ENCODE measurements at regions not wholly inside any gene's neighbourhood (a gene's known extent, or its start where the extent isn't known, plus 50 kb on each side); places are given as distances from the start of the nearest gene placed in this dataset.
A peak's percentile ranks its signal among the peaks of the same experiment; 100 is the strongest.
"Not testable (repeated sequence)": the region's sequence is repeated elsewhere in the genome, so short reads cannot be mapped to it uniquely, and the experiment has no call there.

GRCh38 chr12:93081810-93082165 is 152.7 kb upstream of the EEA1 start:
- DNase-seq, result no peak

- no peak for DNase-seq
Observed at GRCh38 chr12:93085383-93086287, 156.5 kb upstream of the EEA1 start.

- DNase-seq, result no peak
Observed at GRCh38 chr12:93086288-93086727, 157.2 kb upstream of the EEA1 start.

GRCh38 chr12:93087840-93088610 is 158.9 kb upstream of the EEA1 start:
- no peak for DNase-seq

- DNase-seq, result no peak
Observed at GRCh38 chr12:93089805-93090569, 160.9 kb upstream of the EEA1 start.

- no peak for DNase-seq
Observed at GRCh38 chr12:93090731-93091172, 161.7 kb upstream of the EEA1 start.

- no peak for DNase-seq
Observed at GRCh38 chr12:93091886-93092648, 163.0 kb upstream of the EEA1 start.

- DNase-seq, result no peak
Observed at GRCh38 chr12:93092649-93092945, 163.5 kb upstream of the EEA1 start.

- no peak for DNase-seq
Observed at GRCh38 chr12:93093243-93093642, 164.1 kb upstream of the EEA1 start.

GRCh38 chr12:93094222-93094621 is 165.1 kb upstream of the EEA1 start:
- DNase-seq, result not testable (repeated sequence)

- DNase-seq, result no peak
Observed at GRCh38 chr12:93094988-93095737, 166.1 kb upstream of the EEA1 start.

GRCh38 chr12:93097417-93097816 is 168.3 kb upstream of the EEA1 start:
- DNase-seq, result no peak

GRCh38 chr12:93098077-93098476 is 169.0 kb upstream of the EEA1 start:
- DNase-seq, result peak; percentile 14 to 57

GRCh38 chr12:93099792-93100191 is 170.7 kb upstream of the EEA1 start:
- DNase-seq, result no peak

- DNase-seq, result no peak
Observed at GRCh38 chr12:93100610-93101009, 171.5 kb upstream of the EEA1 start.

- DNase-seq, result no peak
Observed at GRCh38 chr12:93101367-93101766, 172.3 kb upstream of the EEA1 start.

GRCh38 chr12:93102312-93102711 is 173.2 kb upstream of the EEA1 start:
- no peak for DNase-seq

- no peak for DNase-seq
Observed at GRCh38 chr12:93102744-93103143, 173.6 kb upstream of the EEA1 start.

GRCh38 chr12:93103154-93103553 is 174.1 kb upstream of the EEA1 start:
- no peak for DNase-seq

GRCh38 chr12:93104535-93104934 is 175.4 kb upstream of the EEA1 start:
- DNase-seq, result no peak

- no peak for DNase-seq
Observed at GRCh38 chr12:93106910-93107309, 177.8 kb upstream of the EEA1 start.
